ENCODE measurements at regions not wholly inside any gene's neighbourhood (a gene's known extent, or its start where the extent isn't known, plus 50 kb on each side); places are given as distances from the start of the nearest gene placed in this dataset.

- TF ChIP-seq CTCF (IDR thresholded peaks at IDR 0.05) (no peak), POLR2A (IDR thresholded peaks at IDR 0.05) (no peak)
Observed at GRCh38 chr18:41390309-41390708, 564.7 kb upstream of the PIK3C3 start.

Measured in testis (tissue), 2 donors.